ENCODE measurements at regions not wholly inside any gene's neighbourhood (a gene's known extent, or its start where the extent isn't known, plus 50 kb on each side); places are given as distances from the start of the nearest gene placed in this dataset.
A peak's percentile ranks its signal among the peaks of the same experiment; 100 is the strongest.

DNA sequence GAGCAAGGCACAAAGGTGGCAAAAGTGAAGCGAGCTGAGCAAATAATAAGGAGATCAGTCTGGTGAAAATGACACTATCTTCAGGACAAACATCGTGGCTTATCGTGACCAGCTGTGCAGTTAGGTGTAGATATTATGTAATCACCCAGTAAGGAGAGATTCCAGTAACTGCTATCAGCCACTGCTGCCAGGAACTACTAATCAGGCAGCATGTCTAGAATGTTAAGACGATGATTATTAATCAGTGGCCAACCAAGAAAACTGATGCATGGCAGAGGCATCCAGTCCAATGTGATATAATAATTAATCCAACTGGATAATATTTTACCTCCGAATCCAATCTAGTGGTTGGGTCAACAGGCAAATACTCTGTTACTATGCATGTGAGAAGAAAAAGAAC is 252.7 kb upstream of the ZPLD1 start:
- no peak for DNase-seq (ENCODE audit: low read depth)

DNA sequence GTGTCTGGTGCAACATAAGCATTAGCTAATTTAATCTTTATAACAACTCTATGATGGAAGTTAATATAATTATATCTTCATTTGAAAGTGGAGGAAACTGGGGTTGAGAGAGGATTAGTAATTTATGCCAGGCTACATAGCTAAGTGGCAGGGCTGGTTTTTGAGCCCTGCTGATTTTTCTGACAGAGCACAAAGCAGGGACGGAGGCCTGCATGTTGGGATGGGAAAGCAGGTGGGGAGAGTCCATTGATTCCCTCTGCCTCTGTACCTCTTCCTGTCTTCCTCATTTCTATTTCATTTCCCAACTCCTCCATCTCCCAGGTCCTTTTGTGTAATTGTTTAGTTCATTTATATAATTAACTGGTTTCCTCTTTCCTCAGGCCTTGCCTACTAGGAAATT is 251.6 kb upstream of the ZPLD1 start:
- no peak for DNase-seq (ENCODE audit: low read depth)

DNA sequence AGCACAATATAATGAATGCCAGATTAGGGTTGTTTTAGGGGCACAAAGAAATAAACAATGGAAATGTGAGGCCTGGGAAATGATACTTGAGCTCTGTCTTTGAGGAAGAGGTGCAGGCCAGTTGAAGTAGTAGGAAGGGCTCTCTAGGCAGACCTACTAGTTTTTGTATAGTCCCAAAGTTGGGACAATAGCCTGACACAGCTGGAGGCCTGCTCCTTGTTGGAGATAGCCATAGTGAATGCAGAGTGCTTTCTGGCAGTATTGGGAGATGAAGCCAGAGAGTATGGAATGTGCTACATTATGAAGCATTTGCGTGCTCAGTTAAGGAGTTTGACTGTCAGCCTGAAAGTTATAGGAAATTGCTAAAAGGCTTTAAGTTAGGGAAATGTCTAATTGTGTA is 251.2 kb upstream of the ZPLD1 start:
- no peak for DNase-seq (ENCODE audit: low read depth)

DNA sequence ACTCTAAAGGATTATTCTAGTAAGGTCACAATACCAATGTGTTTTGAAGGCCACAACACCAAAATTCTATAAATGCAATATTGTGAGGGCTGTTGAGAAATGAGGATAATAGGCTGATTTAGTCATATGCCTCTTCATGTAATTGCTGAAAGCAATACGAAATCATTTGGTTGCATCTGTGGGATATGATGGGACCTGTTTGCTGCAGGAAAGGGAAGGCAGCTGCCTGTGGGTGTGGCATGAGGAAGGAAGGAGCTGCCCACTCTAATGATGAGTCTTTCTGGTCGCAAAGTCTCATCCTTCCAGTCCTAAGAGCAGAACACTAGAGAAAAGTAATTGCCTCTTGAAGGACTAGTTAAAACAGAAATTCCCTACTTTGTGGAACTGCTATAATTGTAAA is 245.3 kb upstream of the ZPLD1 start:
- no peak for DNase-seq (ENCODE audit: low read depth)

DNA sequence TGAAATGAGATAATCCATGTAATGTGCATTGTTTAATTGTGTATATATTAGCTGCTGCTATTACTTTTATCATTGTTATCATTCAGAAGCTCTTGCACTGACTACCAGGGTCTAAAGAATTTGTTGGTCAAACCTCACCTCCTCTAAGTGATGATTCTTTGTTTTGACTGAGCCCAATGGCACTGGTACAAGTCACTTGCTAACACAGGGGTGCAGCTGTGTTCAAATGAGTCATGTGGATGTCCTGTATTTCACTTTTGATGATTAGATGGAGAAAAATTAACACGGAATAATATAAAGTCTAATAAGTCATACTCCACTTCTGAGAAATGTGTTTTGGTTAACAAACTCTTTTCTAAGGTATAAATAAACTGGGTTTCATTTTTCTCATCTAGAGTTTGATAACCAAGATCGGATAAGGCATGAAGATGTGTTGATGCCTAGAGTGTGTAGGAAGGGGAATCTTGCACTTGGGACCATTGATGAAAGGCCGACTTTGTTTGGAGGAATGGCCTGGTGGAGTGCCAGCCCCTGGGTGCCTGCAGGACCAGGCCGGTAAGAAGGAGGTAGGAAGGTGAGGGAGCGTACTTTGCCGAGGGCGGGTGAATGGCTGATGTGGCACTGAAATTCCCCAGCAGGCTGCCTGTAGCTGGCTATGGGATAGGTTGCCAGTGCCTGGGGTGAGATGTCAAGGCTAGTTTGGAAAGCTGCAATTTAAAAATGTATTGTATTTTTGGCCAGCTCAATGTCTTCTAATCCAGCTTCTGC is 244.7 kb upstream of the ZPLD1 start:
- DNase-seq (ENCODE audit: low read depth): no peak

DNA sequence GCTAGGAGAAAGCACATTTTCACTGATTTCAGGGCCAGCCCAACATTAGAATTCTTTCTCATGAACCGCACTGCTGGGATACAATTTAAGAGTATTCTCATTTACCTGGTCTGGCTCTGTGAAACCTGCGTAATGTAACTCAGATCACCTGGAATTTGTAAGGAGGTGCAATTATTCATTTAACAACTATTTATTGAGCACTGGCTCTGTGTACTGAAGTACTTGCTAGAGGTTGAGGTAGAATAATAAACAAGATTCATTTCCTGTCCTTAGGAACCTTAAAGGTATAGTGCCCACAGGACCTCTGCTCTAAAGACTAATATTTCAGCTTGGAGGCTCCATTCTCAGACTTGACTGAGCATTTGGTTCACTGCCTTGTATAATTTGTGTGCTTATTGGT is 242.2 kb upstream of the ZPLD1 start:
- no peak for DNase-seq (ENCODE audit: low read depth)

DNA sequence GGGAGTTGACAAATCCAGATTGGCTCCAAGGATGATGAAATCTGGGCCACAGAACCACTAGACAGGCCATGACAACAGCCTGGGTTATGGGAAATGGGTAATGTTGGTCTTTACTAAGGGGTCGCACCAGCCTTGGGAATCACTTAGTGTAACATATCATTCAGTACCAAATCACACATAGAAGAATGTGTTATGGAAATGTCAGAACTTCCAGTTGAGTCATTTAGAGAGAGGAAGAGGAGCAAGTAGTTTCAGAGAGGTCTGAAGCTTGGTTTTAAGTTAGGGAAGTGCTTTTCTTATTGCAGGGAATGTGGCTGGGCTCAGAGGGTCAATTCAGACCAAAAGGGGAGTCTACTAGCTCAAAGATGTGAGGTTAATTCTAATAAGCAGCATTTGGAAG is 241.6 kb upstream of the ZPLD1 start:
- DNase-seq (ENCODE audit: low read depth): no peak

DNA sequence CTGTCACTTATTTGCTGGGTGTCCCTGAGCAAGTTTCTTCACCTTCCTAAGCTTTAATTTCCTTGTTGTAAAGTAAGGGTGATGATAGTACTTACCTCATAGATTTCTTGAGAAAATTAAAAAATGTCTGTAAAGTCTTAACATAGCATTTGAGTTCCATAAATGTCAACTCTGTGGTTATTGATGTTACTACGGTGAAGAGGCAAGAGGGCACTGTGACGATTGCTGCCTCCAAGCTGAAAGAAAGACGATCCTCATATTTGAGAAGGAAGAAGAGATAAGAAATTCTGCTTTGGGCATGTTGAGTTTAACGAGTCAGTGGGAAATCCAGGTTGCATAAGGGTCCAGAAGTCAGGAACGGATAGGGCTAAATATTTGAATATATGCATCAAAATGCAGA is 240.8 kb upstream of the ZPLD1 start:
- no peak for DNase-seq (ENCODE audit: low read depth)

DNA sequence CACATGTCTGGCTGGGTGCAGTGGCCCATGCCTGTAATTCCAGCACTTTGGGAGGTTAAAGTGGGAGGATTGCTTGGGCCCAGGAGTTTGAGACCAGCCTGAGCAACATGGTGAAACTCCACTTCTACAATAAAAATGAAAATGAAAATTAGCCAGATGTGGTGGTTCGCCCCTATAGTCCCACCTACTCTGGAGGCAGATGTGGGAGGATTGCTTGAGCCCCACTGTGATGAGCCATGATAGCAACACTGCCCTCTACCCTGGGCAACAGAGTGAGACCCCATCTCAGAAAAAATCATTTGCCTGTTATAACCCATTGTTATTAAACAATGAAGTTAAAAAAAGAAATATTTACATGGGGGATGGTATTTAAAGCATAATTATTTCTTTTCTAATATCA is 240.1 kb upstream of the ZPLD1 start:
- DNase-seq (ENCODE audit: low read depth): no peak

DNA sequence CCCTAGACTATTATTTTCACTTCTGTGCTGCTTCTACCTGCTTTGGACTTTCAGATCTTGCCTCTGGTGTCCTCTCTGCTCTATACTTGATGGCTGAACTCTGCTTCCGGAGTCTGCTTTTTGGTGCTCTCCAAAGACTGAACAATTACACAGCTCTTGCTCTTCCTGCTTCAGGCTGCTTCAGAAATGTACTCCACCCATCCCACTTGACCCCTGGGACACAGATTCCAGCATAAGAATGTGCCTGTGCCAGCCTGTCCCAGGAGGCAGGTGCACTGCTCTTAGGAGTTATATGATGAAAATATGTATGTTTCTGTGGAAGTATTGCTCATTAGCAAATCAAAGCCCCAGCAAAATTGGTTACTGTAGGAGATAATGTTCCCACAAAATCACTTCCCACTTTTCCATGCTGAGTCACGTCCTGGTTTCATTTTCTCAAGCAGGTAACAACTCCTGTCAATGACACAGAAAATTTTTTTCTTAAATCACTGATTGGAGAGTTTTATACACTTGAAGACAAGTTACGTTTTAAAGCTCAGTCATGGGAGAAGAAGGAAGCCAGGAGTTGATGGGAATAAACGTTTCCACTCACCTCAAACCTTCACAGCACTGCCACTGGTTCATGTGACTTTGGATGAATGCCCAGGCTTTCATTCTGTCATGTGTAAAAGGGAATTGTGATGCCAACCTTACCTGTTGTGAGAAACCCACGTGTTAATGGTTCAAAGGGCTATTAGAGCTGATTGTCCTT is 239.4 kb upstream of the ZPLD1 start:
- DNase-seq (ENCODE audit: low read depth): no peak

DNA sequence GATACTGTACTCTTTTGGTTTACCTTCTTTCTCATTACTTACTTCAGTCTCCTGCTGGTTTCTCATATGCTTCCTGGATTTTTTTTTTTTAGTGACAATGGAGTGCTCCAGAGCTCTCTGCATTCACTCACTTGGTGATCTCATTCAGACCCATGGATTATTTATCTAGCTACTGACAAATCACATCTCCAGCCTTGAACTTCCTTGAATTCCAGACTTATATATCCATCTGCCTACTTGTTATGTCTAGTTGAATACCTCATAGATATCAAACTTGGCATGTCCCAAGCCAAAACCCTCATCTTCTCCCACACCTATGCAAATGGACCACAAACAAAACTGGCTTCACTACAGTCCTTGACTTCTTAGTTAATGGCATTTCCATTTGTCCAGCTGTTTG is 234.7 kb upstream of the ZPLD1 start:
- no peak for DNase-seq (ENCODE audit: low read depth)

DNA sequence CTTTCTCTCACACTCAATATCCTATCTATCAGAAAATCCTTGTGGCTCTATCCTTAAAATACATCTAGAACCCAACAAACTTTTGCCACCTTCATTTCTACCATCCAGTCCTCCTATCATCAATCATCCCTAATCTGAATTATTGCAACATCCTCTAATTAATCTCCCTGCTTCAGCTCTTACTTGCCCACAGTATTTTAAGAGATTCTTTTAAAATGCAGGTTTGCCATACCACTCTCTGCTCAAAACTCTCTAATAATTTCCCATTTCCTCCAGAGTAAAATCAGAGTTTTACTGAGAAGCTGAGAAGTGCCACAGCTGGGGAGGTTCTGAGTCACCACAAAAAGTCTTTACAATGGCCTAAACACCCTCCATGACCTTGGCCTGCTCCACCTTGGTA is 234.3 kb upstream of the ZPLD1 start:
- no peak for DNase-seq (ENCODE audit: low read depth)

DNA sequence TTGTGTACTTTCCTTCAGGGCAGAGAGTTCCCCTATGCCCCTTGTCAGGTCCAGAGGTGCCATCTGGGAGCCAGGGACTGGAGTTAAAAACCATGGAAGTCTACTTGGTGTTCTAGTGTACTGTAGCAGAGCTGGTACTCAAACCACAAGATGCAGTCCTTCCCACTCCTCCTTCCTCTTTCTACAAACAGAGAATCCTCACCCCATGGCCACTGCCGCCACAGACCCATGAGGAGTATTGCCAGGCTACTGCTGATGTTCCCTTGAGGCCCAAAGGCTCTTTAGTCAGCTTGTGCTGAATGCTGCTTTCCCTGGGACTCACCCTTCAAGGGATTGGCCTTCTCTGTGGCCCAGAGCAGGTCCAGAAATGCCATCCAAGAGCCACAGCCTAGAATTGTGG is 229.2 kb upstream of the ZPLD1 start:
- DNase-seq (ENCODE audit: low read depth): no peak

DNA sequence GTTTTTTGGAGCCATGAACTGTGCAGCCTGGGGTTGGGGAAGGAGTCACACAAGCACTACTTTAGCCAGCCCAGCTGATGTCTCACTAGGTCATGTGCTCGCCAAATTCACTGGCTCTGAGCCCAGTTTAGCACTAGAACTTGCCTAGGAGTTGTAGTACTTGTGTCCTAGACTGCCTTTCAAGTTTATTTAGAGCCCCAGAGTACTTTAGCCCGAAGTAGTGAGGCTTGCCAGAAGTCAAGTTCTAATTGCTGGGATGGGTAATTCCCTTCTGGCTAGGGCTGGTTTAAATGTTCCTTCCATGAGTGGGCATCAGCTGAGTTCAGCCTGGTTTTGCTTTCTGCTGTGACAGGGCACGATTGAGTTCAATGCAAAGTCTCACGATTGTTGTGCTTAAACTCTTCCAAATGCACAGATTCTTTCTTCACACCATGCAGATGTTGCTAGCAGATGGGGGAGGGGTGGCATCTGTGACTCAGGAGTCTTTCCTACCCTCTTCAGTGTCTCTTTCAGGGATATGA is 228.2 kb upstream of the ZPLD1 start:
- DNase-seq (ENCODE audit: low read depth): no peak

DNA sequence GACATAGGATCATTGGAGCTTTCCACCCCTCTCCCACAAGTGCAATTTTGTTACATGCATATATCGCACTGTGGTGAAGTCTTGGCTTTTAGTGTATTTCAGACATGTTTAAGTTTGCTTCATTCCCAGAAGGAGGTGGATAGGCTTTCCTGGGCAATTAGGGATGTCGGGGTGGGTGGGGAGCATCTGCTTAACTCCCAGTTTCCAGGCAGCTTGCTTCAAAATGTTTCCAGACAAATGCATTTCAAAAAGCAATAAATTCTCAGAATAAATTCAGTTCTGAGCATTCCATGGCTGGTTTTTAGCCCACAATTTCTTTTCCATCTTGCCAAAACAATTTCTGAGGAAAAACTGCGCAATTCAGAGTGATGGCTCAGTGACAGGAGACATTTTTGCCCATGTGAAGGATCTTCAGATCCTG is 227.7 kb upstream of the ZPLD1 start:
- no peak for DNase-seq (ENCODE audit: low read depth)

DNA sequence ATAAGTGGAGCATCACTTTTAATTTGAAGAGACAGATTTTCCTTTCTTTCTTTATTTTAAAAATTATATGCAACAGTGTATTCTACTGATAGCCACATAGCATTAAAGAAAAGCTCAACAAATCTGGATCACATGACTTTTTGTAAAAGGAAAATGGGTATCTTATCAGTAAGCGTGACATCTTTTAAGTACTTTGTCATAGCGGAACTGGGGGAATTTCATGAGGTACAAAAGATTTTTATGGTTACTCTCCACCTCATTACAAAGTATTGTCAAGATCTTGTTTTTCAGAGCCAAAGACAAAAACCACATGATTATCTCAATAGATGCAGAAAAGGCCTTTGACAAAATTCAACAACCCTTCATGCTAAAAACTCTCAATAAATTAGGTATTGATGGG is 219.6 kb upstream of the ZPLD1 start:
- no peak for DNase-seq (ENCODE audit: low read depth)

DNA sequence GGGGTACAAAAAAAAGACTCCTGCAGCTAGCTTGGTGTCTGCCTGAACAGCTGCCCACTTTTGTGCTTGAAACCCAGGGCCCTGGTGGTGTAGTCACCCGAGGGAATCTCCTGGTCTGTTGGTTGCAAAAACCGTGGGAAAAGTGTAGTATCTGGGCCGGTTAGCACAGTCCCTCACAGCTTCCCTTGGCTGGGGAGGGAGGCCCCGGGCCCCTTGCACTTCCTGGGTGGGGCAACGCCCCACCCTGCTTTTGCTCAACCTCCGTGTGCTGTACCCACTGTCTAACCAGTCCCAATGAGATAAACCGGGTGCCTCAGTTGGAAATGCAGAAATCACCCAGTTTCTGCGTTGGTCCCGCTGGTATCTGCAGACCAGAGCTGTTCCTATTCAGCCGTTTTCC is 211.7 kb upstream of the ZPLD1 start:
- no peak for DNase-seq (ENCODE audit: low read depth)

DNA sequence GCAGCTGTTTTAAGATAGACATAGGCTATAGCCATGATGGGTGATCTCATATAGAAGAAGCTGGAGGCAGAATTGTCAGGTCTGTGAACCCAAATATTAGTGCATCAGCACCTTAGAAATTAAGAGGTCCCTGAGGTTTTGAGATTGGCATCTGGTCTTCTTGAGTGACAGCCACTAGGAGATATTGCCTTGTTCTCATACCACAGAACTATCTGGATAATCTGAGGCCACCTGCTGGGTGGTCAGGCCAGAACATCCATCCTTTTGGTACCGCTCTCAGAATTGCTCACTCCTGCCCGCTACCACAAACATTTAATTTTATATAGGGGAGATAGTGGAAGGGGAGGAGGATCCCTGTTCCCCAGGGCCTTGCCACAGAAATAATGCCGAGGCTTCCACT is 210.6 kb upstream of the ZPLD1 start:
- DNase-seq (ENCODE audit: low read depth): no peak

DNA sequence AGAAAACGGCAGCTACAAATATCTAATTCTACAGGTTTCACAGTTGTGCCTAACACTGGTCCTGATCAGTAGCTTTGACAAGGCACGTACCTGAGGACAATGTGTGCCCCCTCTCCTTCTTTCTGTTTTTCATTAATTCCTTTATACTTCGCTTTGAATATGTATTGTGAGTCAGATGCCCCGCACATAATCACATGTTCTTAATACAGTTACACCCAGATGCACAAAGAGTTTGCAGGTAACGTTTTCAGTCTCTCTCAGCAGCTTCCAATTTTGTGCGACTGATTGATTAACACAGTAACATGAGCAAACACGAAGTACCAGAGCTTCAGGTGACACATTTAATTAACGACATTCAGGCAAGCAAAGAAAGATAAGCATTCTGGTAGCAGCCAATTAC is 209.8 kb upstream of the ZPLD1 start:
- DNase-seq (ENCODE audit: low read depth): no peak

DNA sequence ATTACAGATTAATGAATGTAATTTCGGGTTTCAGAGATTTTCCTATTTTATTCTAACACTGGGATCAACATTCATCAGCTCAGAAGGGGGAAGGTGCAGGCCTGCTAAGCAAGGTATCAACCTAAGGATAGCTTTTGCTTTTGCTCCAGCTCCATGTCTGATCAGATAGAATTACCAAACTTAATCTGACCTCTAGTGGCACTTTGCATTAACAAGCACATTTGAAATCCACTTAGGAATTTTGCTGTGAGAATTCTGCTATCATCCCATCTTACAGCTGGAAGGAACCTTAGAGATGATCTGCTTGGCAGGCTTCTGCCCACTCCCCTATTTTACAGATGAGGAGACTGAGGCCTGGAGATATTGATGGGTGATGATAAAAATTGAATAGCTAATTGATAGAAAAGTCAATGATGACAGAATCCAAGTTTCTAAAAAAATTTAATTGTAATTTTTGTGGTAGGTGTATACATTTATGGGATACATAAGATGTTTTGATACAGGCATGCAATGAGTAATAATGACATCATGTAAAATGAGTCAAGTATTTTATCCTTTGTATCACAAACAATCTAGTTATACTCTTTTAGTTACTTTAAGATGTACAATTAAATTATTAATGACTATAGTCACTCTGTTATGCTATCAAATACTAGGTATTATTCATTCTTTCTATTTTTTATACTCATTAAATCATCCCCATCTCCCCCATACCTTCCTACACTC is 209.2 kb upstream of the ZPLD1 start:
- peak; percentile 49 for DNase-seq (ENCODE audit: low read depth)

DNA sequence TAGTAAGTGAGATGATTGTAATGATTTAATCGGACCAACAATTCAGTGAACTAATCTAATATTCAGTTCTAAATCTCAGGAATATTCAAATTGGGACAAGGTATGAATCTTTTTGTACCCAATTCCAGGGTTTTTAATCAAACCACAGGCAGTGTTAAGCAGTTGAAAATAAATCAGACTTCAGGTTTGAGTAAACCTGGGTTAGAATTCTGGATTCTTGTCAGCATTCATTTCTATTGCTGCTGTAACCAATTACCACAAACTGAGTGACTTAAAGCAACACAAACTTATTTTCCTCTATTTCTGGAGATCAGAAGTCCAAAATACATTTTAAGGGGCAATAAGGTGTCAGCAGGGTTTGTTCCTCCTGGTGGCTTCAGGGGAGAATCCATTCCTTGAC is 208.4 kb upstream of the ZPLD1 start:
- no peak for DNase-seq (ENCODE audit: low read depth)

DNA sequence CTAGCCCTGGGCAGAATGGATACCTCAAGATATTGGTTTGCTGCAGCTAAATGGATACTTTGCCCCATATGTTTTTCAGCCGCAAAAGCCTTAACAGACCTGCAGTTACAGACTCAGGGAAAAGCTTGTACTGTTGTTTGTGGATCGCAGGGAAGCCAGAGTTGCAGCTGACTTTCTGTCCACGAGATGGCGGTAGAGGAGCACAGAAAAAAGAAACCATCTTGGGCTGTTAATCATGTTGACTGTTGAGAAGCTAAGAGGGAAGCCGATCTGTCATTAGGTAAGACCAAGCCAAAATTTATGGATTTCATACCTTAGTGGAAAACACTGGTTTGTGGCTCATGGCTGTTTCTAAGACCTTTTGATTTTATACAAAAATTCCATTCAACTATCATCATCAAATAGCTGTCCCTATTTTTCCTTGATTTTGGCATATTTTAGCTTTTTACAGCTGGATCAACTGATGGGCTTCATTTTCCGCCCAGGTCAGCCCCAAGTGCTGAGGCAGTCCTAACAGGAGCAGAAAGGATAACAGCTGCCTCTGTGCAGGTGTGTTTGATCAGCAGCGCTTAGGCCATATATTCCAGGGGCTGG is 205.7 kb upstream of the ZPLD1 start:
- DNase-seq (ENCODE audit: low read depth): peak; percentile 67

DNA sequence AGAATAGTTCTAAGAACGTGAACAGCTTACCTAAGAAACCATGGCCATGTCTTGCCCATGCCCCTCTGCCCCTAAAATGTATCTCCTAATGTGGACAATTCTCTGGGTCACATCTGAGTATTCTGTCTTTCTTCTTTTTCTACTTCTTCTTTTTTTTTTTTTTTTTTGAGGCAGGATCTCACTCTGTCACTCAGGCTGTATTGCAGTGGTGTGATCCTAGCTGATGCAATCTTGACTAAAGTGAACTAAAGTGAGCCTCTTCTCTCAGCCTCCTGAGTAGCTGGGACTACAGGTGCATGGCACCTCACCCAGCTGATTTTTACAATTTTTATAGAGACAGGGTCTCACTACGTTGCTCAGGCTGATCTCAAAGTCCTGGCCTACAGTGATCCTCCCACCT is 204.8 kb upstream of the ZPLD1 start:
- DNase-seq (ENCODE audit: low read depth): no peak

Measured in HS-5 (cell line).